ENCODE measurements at regions not wholly inside any gene's neighbourhood (a gene's known extent, or its start where the extent isn't known, plus 50 kb on each side); places are given as distances from the start of the nearest gene placed in this dataset.
"Not testable (repeated sequence)": the region's sequence is repeated elsewhere in the genome, so short reads cannot be mapped to it uniquely, and the experiment has no call there.

DNA sequence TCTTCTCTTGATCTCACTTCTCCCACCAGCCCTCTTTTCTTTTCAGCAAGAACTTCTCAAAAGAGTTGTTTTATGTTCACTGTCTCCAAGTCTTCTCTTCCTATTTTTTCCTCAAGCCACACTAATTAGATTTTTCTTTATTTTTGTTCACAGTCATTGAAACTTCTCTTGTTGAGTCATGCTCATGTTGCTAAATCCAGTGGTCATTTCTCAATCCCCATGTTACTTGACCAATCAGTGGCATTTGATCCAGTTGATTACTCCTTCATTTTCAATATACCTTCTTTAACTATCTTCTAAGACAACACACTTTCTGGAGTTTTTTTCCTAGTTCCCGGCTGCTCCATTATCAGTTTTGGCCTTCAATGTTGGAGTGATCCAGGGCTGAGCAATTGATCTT is 103.1 kb upstream of the LSM6 start:
- DNase-seq: no peak

DNA sequence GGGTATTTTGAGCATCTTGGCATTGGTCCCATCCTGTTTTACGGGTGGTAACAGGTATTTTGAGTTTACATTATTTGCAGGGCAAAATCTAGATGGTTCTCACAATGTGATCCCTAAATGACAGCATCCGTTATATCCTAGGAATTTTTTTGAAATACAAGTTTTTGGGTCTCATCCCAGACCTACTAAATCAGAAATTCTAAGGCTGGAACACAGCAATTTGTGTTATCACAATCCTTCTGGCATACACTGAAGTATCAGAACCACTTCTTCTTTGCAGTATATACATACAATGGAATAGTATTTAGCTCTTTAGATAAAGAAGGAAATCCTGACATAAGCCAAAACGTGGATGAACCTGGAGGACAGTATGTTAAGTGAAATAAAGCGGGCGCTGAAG is 104.1 kb upstream of the LSM6 start:
- DNase-seq: no peak

DNA sequence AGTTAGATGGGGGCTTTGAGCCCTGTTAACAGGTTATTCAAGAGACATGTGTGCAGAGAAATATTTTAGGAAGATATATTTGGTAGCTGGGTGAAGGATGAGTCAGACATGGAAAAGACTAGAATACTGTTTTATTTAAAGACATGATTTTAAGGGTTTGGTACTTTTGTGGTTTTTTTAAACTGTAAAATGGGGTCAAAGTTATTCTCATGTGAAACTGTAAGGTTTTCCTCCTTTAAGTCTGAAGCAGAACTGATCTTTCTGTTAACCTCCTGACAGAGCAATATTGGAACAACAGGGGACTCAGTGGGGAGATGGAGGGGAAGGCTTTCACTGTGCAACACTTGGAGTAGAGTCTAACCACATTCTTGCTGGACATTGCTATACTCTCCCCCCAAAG is 112.4 kb upstream of the LSM6 start:
- no peak for DNase-seq

DNA sequence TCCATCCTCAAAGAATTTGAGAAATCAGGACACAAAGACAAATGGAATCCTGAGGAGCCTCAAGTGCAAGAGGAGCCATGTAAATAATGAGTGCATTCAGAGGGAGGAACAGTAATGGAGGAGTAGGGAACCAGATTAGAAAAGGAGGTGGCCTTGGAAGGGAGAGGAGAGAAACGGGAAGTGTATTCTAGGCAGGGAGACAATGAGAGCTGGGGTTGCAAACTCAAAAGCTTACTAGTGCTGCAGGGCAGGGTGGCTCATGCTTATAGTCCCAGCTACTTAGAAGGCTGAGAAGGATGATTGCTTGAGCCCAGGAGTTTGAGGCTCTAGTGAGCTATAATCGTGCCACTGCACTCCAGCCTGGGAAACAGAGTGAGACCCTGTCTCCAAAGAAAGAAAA is 113.2 kb upstream of the LSM6 start:
- DNase-seq: no peak

DNA sequence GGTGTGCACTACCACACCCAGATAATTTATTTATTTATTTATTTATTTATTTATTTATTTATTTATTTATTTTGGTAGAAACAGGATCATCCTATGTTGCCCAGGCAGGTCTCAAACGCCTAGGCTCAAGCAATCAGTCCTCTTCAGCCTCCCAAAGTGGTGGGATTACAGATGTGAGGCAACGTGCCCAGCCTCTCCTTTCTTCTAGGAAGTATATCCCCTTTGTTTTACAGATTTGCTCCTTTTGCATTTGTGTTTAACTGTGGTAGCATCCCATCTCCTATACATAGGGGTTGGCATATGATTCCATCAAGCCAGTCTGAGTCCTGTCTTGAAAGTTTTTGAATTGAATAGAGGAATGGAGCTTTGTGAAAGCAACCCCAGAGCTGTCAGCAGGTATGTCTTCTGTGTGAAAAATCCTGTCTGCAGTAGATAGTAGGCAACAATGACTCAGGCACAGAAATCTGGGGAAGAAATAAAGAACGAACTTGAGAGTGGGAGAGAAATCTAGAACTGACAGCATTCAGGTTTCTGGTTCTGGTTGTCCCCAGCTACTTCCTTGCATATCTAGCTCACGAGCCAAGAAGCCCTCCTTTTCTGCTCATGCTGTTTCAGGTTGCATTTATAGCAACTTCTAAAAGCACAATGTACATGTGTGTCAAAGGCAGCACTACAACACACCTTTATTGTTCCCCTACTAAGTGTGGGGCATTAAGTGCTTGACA is 113.7 kb upstream of the LSM6 start:
- DNase-seq: no peak

DNA sequence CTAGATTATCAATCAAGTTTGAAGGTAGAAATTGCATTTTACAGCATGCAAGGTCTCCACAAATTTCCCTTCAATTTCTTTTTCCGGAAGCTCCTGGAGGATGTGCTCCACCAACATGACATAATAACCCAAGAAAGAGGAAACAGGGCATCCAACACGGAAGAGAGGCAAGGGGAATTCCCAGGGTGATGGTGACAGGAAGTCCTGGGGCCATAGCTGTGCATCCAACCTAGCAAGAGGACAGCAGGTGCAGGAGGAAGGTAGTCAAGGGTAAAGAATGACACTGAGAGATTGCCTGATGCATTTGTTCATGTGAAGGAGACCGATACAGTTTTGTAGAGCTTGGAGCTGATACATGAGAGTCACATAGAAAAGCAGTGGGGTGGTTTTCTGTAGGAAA is 115.7 kb upstream of the LSM6 start:
- DNase-seq: no peak

DNA sequence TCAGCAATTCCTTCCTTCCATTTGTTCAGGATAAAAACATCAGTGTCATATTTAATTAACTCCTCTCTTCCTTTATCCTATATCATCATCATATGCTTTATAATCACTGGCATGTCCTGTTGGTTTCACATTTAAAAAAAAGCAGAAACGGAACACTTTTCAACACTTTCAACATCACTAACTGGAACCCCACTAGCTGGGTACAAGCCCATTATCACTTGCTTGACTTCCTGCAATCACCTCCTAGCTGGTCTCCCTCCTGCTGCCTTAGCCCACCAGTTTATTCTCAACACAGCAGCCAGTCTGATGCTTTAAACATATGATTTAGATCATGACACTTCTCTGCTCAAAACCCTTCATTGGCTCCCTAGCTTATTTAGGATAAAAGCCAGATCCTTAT is 116.4 kb upstream of the LSM6 start:
- no peak for DNase-seq

DNA sequence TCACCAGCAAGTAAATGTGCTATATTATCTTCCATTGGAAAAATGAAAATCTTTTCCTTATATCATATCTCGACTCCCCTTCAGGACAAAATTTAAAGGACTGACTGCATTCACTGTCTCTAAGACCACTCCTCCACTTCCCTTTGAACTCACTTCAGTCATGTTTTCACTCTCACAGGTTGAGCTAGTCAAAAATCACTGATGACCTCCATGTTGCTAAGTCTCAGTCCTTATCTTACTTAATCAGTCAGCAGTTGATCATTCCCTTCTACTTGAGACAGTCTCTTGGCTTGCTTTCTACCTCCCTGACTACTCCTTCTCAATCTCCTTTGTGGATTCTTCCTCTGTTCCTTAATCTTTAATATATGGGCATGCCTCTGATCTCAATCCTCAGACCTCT is 117.0 kb upstream of the LSM6 start:
- no peak for DNase-seq

DNA sequence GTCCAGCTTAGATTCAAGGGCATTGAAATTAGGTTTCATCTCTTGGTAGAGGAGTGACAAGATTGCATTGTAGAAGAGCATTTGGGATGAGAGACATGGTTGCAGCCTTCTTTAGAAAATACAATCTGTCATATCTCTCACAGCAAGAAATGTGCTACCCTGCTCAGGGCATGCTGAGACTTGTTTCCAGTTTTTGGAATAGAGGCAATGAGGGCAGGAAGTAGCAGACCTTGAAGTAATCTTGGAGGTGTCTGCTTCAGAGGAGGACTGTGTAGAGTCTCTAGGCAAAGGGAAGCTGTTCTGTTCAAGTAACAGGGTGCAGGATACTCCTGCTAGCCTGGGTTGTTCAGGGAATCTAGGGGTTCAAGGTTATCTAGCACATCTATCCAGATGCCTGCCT is 116.1 kb upstream of the ZNF827 start:
- no peak for DNase-seq

DNA sequence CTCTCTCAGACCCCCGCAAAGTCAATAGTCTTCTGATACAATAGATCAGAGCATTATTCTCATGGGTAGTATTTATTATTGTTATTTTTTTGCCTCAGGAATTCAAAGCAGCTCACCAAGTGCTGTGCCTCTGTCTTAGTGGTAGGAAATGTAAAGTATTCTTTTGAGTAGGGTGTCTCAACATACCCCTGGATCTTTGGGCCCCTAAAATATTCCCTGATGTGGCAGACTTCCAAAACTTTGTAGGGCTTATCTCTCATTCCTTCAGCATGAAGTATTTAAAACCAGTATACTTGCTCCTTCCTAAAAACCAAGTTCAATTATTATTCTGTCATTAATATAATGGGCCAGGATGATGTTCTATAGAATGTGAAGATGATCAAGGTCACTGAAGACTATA is 115.3 kb upstream of the ZNF827 start:
- no peak for DNase-seq

DNA sequence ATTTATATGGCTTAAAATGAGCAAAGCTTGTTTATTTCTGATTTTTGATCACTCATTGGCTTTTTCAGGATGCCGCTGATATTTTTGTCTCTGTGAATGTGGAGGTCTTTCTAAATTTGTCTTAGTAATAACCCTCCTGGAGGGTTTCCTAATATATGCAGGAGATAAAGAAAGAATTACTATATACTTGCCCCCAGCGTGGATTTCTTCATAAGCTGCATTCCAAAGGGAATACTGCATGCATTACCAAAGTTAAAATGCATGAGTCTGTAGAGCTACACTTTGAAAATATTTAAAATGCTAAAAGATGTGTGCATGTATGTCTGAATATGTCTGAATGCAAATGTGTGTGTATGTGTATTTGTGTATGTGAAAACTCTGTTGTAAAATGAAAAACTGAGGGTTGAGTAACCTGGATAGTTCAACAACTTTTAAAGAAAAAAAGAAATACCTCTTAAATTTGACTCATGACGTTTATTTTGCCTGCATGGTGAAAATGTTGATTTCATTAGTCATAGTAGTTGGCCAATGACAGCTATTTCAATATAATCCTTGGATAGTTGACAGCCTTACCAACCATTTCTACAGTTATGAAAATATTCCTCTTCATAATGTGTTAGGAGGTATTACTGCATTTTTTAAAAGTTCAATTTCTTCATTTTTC is 113.2 kb upstream of the ZNF827 start:
- no peak for DNase-seq

DNA sequence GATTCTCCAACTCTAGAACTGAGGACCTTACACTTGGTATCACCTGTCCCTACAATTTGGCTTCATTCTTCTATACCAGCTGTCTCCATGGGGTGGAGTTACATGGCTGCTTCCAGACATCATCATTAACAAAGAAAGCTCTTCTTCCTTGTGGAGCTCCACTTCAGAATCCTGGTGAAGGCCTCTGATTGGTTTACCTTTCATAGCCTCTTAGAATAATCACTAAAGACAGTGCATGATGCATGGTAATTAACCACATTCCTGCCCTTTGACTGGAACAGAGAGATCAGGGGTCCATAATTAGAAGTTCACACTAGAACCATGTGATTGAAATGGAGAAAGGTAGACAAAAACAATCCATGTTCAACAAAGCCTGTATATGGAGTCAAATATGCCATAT is 112.6 kb upstream of the ZNF827 start:
- DNase-seq: no peak

DNA sequence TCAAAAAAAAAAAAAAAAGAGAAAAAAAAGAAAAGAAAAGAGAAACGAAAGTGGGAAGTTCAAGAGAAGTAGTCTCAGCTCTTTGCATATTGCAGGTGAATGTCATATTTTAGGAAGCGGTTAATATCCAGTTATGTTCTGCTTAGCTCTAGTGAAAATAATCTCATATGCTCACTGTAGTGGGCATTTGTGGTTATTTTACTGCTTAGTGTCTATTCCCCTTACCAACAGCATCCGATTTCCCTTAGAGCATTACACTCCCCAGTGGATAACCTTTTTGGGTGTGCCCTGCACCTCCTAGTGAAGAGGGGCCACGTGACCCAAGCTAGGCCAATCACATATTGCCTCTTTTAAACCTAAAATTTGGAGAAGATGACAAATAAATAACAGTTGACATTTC is 111.2 kb upstream of the ZNF827 start:
- no peak for DNase-seq

DNA sequence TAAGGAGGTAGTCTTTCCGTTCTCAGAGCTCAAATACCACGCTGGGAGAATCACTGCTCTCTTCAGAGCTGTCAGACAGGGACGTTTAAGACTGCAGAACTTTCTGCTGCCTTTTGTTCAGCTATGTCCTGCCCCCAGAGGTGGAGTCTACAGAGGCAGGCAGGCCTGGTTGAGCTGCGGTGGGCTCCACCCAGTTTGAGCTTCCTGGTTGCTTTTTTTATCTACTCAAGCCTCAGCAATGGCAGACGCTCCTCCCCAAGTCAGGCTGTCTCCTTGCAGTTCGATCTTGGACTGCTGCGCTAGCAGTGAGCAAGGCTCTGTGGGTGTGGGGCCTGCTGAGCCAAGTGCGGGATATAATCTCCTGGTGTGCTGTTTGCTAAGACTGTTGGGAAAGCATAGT is 109.1 kb upstream of the ZNF827 start:
- DNase-seq: not testable (repeated sequence)

DNA sequence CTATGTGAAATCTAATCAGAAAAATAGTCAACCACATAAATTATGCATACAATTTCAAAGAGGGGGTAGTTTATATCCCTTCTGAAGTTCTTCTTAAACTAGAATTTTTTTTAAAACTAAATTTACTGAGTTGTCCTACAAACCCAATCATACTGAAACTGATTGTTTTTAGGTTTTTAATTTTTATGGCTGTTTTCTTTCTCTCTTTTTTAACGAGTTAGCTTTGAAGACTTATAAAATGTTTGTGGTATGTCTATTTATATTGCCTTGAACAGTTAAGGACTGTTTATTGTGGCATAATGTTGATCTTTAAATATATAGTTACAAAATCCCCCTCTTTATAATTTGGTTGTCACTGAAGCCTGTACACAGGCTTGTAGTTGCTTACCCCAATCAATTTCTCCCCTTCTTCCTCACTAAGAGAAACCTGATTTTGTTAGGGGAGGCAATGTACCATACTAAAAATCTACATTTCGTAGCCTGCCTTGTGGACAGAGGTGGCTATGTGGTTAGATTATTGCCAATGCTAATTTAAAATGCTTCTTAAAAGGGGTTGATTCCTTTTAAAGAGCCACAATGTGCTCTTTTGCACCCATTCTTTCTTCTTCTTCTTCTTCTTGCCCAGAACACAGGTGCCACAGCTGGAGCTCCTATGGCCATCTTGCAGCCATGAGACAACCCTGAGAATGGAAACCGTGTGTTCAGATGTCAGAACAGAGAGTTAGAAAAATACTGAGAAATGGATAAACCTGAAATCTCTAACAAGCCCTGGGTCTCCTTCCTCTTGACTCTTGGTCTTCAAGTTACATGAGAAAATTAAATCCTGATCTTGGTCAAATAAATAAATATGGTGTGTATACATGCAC is 102.7 kb upstream of the ZNF827 start:
- no peak for DNase-seq

DNA sequence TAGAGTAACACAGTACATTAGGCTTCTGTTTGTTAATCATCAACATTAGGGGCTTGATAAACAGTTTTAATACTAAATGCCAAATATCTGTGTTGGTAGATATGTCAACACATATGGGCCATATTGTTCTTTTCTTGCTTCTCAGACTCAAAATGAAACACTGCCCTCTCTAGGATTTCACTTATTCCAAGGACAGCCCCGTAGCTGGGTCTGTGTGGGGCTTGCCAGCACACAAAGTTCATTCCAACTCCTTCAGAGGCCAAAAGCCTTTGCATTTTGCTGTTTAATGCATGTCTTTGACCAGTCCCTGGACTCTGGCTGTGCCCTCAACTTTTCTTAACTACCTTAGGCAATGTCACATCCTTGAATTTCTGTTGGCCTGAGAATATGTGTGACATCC is 102.0 kb upstream of the ZNF827 start:
- no peak for DNase-seq

DNA sequence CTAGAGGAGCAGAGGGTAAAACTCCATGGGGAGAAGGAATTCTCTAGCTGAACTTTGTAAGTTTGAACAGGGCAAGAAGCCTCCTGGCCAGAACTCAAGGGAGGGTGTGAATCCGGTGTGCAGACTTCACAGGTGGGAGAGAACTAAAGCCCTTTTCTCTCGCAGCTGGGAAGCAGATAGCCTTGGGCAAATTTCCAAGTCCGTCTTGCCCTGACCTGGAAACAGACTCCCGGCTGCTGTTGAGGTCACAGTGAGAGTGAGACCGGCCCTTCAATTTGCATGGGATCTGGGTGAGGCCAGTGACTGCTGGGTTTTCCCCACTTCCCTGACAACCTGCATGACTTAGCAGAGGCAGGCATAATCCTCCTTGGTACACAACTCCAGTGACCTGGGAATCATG is 94.5 kb upstream of the ZNF827 start:
- no peak for DNase-seq

DNA sequence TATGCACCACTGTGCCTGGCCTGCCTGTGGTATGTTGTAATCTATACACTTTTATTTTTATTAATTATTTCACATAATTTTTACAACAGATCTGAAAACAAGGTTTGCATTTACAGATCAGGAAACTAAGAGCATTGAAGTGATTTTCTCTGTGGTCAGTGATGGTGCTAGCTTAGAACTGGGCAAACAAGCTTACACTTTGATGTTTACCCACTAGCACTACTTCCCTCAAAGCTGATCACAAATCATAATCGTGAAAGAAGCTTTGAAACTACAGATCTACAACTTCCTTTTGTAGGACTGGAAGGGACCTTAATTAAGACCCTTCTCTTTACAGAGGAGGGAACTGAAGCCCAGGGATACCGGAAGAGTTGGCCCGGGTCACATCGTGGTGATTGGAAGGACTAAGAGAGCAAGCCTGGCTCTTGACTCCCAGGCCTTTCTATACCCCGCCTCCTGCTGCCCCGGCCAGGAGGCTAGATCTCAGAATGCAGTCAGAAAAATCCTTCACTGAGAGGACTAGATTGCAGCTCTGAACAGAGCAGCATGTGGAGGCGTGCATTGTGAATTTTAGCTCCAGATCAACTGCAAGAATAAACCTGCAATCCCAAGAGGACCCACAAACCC is 93.7 kb upstream of the ZNF827 start:
- DNase-seq: no peak

DNA sequence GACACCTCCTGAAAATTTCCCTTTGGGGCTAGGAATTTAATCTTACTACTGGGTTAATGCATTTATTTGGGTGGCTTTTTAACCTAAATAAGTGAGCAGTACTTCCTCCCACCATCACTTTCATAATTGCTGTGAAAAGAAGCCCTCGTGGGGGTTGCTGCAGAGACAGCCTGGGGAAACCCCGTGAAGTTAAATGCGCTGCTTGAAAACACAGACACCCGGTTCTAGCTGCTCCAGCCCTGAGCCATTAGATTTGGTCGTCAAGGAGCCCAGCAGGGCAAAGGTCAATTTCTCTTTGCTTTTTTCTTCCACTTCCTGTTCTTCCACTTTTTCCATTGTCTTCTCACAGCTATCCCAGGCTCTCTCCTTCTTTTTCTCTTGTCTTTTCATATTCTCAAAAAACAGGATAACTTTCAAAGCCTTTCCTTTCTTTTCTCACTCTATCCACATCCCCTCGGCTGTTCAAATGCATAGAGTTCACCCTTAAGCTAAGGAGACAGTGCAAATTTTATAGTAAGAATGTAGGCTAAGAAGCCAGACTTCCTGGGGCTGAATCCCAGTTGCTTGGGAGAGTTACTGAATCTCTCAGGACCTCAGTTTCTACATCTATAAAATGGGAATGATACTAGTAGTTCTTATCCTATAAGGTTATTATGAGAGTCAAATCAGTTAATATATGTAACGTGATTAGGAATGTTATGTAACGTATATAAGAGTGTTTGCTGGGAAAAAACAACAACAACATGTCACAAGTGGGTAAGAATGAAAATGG is 91.5 kb upstream of the ZNF827 start:
- DNase-seq: no peak

DNA sequence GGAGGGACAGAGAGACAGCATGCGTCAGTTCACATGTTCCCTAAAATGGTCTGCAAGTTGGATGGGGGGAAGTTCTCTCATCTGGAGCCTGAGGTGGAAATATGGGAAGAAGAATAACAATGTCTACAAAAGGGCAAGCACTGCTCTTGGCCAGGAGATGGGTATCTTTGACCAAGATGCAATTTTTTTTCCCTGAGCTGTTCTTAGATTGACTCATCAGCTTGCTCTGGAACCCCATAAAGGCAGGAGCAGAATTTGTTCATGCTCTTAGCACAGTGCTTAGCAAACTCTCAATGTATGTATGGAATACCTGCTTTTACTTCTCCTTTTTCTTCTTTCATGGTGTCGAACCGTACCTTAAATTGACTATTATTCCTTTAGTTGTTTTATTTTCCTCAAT is 90.5 kb upstream of the ZNF827 start:
- no peak for DNase-seq

DNA sequence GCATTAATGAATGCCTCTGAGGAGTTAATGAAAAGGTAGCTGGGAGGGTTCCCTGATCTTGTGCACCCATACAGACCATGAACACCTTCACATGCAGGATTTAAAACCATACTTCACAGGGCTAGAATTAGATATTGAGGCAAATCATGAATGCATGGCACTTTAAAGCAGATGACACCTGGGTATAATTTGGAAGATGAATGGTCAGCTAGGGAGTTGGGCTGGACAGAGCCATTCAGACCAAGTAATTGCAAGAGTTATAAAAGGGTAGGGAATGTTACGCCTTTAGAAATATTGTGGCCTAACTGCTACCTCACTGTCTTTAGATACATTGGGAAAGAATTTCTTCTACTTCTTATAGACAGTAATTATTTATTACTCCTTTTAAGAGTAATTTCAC is 89.1 kb upstream of the ZNF827 start:
- no peak for DNase-seq

DNA sequence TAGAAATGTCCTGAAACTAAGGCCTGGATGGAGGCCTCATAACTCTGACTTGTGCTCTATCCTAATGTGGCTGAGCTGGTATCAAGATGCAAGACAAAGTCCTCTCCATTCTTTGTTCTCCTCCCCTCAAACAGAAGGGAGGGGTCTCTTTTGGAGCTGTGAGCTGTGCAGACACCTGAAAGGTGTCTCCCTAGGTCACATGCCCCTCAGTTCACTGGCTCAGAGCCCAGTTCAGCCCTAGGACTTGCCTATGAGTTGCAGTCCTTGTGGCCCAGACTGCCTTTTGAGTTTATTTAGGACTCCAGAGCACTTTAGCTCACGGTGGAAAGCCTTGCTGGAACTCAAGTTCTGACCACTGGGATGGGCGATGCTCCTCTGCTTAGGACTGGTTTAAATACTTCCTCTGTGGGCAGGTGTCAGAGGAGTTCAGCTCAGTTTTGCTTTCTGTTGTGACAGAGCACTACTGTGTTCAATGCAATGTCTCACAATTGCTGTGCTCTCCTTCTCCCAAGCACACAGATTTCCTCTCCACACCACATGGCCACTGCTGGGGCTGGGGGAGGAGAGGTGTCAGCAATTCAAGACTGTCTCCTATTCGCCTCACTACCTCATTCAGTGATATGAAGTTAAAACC is 84.8 kb upstream of the ZNF827 start:
- DNase-seq: no peak

Measured in stimulated activated CD4-positive, alpha-beta T cell treated with anti-CD3 and anti-CD28 coated beads, Interleukin-2, amount 100 ng/mL, for 24 hours (primary cell).